ENCODE measurements at regions not wholly inside any gene's neighbourhood (a gene's known extent, or its start where the extent isn't known, plus 50 kb on each side); places are given as distances from the start of the nearest gene placed in this dataset.

DNA sequence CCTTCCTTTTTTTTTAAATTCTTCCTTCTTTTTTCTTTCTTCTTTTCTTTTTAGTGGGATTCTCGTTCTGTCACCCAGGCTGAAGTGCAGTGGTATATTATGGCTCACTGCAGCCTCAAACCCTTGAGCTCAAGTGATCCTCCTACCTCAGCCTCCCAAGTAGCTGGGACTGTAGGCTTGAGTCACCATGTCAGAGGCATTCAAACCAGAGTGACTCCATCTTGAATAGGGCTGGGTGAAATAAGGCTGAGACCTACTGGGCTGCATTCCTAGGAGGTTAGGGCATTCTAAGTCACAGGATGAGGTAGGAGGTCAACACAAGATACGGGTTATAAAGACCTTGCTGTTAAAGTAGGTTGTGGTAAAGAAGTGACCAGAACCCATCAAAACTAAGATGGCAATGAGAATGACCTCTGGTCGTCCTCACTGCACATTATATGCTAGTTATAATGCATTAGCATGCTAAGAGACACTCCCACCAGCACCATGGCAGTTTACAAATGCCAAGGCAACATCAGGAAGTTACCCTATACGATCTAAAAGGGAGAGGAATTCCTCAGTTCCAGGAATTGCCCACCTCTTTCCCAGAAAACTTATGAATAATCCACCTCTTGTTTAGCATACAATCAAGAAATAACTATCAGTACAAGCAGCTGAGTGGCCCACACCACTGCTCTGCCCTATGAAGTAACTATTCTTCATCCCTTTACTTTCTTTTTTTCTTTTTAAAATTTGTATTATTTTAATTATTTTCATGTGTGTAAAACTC is 99.0 kb upstream of the ITGB1 start:
- H3K4me3 ChIP-seq (ENCODE audit: low read depth in 1 of 2, low read length in 2 of 2): no peak overlapping the region
- no peaks in the 10 kb centered on the region for H3K79me2 ChIP-seq (ENCODE audit: insufficient read depth, low read length)
- 0 out of 2 replicates have a peak, but pooled peaks cover under 1% of the 10 kb centered on the region for H3K4me1 ChIP-seq (ENCODE audit: insufficient read depth, low read length)
- ATAC-seq (ENCODE audit: insufficient read depth, low read depth) (no peak), DNase-seq (no peak)
- H2AFZ ChIP-seq (ENCODE audit: low read depth, low read length): no peak overlapping the region
- TF ChIP-seq, protein P1, sequence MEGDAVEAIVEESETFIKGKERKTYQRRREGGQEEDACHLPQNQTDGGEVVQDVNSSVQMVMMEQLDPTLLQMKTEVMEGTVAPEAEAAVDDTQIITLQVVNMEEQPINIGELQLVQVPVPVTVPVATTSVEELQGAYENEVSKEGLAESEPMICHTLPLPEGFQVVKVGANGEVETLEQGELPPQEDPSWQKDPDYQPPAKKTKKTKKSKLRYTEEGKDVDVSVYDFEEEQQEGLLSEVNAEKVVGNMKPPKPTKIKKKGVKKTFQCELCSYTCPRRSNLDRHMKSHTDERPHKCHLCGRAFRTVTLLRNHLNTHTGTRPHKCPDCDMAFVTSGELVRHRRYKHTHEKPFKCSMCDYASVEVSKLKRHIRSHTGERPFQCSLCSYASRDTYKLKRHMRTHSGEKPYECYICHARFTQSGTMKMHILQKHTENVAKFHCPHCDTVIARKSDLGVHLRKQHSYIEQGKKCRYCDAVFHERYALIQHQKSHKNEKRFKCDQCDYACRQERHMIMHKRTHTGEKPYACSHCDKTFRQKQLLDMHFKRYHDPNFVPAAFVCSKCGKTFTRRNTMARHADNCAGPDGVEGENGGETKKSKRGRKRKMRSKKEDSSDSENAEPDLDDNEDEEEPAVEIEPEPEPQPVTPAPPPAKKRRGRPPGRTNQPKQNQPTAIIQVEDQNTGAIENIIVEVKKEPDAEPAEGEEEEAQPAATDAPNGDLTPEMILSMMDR (IDR thresholded peaks at IDR 0.05; ENCODE audit: borderline replicate concordance, extremely low read depth, low read length, poor library complexity, severe bottlenecking): no peak
- no peak for TF ChIP-seq EZH2 (IDR thresholded peaks at IDR 0.05; ENCODE audit: borderline replicate concordance, low read depth, low read length, severe bottlenecking)
- no peaks in the 10 kb centered on the region for H3K36me3 ChIP-seq (ENCODE audit: insufficient read depth, low read length)
- H3K27me3 ChIP-seq (ENCODE audit: insufficient read depth, low read length, poor library complexity): no peaks in the 10 kb centered on the region
- H3K4me2 ChIP-seq (ENCODE audit: insufficient read depth, low read length): no peak overlapping the region
- H3K9me3 ChIP-seq (ENCODE audit: insufficient read depth, low read length, severe bottlenecking): no peaks in the 10 kb centered on the region
- H4K20me1 ChIP-seq (ENCODE audit: insufficient read depth, low read length): no peaks in the 10 kb centered on the region
- H3K9ac ChIP-seq (ENCODE audit: low read depth, low read length): no peak overlapping the region
- no peak overlapping the region for H3K27ac ChIP-seq (ENCODE audit: low read length)

GRCh38 chr10:33055625-33056024 is 97.6 kb upstream of the ITGB1 start:
- no peak for DNase-seq
- ATAC-seq (ENCODE audit: insufficient read depth, low read depth): no peak
- Histone ChIP-seq H4K20me1 (ENCODE audit: insufficient read depth, low read length) (no peaks in the 10 kb centered on the region), H3K27me3 (ENCODE audit: insufficient read depth, low read length, poor library complexity) (no peaks in the 10 kb centered on the region), H3K36me3 (ENCODE audit: insufficient read depth, low read length) (no peaks in the 10 kb centered on the region), H3K4me1 (ENCODE audit: insufficient read depth, low read length) (peaks cover 14% of the 10 kb centered on the region), H3K79me2 (ENCODE audit: insufficient read depth, low read length) (no peaks in the 10 kb centered on the region), H3K9ac (ENCODE audit: low read depth, low read length) (no peak overlapping the region), H3K4me3 (ENCODE audit: low read depth in 1 of 2, low read length in 2 of 2) (no peak overlapping the region), H3K27ac (ENCODE audit: low read length) (no peak overlapping the region), H3K4me2 (ENCODE audit: insufficient read depth, low read length) (no peak overlapping the region), H2AFZ (ENCODE audit: low read depth, low read length) (no peak overlapping the region), H3K9me3 (ENCODE audit: insufficient read depth, low read length, severe bottlenecking) (no peaks in the 10 kb centered on the region)
- TF ChIP-seq, protein P1 (IDR thresholded peaks at IDR 0.05; ENCODE audit: borderline replicate concordance, extremely low read depth, low read length, poor library complexity, severe bottlenecking): no peak
- no peak for TF ChIP-seq EZH2 (IDR thresholded peaks at IDR 0.05; ENCODE audit: borderline replicate concordance, low read depth, low read length, severe bottlenecking)

GRCh38 chr10:33052915-33053810 is 95.1 kb upstream of the ITGB1 start:
- Histone ChIP-seq H3K4me2 (ENCODE audit: insufficient read depth, low read length) (no peak overlapping the region), H3K4me1 (ENCODE audit: insufficient read depth, low read length) (peaks cover 21% of the 10 kb centered on the region), H2AFZ (ENCODE audit: low read depth, low read length) (no peak overlapping the region), H3K4me3 (ENCODE audit: low read depth in 1 of 2, low read length in 2 of 2) (no peak overlapping the region), H3K79me2 (ENCODE audit: insufficient read depth, low read length) (no peaks in the 10 kb centered on the region), H4K20me1 (ENCODE audit: insufficient read depth, low read length) (no peaks in the 10 kb centered on the region), H3K9me3 (ENCODE audit: insufficient read depth, low read length, severe bottlenecking) (no peaks in the 10 kb centered on the region), H3K27ac (ENCODE audit: low read length) (no peak overlapping the region), H3K9ac (ENCODE audit: low read depth, low read length) (no peak overlapping the region), H3K27me3 (ENCODE audit: insufficient read depth, low read length, poor library complexity) (no peaks in the 10 kb centered on the region), H3K36me3 (ENCODE audit: insufficient read depth, low read length) (no peaks in the 10 kb centered on the region)
- no peak for DNase-seq
- no peak for ATAC-seq (ENCODE audit: insufficient read depth, low read depth)
- TF ChIP-seq EZH2 (IDR thresholded peaks at IDR 0.05; ENCODE audit: borderline replicate concordance, low read depth, low read length, severe bottlenecking): no peak
- TF ChIP-seq, protein P1 (IDR thresholded peaks at IDR 0.05; ENCODE audit: borderline replicate concordance, extremely low read depth, low read length, poor library complexity, severe bottlenecking): no peak
